GM12864 (cell line): ENCODE measurements at regions not wholly inside any gene's neighbourhood (a gene's known extent, or its start where the extent isn't known, plus 50 kb on each side); places are given as distances from the start of the nearest gene placed in this dataset.

Source experiments
- DNase-seq: peaks from one replicate; pipeline ENCODE4 v3.0.0-alpha.2; 2011; ENCODE audit warnings: low read depth
- H3K4me3 ChIP-seq: 2 replicates; pipeline ENCODE4 v1.5.1; 2011; ENCODE audit warnings: mild to moderate bottlenecking, low read depth, low read length, control low read depth
- TF ChIP-seq, protein P1 (sequence below): IDR thresholded peaks from 2 replicates; pipeline ENCODE4 v1.5.1; 2011; ENCODE audit warnings: low read depth, mild to moderate bottlenecking, moderate library complexity, low read length, control low read depth, inconsistent platforms; ENCODE audit errors: missing control alignments

DNA sequence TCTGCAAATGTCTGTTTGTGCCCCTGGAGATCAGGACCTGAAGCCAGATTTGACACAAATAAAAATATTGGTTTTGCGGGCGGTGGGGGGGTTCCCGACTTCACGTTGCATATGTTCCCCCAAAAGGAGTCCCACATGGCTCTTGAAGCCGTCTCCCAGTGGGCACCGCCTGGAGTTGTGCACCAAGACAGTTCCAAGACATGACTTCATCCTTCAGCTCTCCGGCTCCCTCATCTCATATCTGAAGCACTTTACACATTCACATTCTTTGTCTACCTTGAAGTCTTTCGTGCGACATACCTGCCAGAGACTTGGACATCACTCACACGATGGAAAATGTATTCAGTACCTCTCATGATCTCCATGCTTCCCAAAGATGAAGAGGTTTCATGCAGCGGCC, 362.8 kb upstream of the FOXK1 start:
- H3K4me3 ChIP-seq = no peak overlapping the region
- TF ChIP-seq, protein P1, sequence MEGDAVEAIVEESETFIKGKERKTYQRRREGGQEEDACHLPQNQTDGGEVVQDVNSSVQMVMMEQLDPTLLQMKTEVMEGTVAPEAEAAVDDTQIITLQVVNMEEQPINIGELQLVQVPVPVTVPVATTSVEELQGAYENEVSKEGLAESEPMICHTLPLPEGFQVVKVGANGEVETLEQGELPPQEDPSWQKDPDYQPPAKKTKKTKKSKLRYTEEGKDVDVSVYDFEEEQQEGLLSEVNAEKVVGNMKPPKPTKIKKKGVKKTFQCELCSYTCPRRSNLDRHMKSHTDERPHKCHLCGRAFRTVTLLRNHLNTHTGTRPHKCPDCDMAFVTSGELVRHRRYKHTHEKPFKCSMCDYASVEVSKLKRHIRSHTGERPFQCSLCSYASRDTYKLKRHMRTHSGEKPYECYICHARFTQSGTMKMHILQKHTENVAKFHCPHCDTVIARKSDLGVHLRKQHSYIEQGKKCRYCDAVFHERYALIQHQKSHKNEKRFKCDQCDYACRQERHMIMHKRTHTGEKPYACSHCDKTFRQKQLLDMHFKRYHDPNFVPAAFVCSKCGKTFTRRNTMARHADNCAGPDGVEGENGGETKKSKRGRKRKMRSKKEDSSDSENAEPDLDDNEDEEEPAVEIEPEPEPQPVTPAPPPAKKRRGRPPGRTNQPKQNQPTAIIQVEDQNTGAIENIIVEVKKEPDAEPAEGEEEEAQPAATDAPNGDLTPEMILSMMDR = no peak
- no peak for DNase-seq

DNA sequence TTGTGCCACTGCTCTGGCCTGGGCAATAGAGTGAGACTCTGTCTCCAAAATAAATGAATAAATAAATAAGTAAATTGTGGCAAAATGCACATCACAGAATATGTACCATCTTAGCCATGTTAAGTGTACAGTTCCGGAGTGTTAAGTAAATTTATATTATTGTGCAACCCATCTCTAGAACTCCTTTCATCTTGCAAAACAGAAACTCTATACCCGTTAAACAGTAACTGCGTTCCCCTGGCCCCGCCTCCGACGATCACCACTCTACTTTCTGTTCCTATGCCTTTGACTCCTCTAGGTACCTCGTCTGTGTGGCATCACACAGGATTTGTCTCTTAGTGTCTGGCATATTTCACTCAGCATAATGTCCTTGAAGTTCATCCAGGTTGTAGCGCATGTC, 356.4 kb upstream of the FOXK1 start:
- no peak for DNase-seq
- TF ChIP-seq, protein P1 = no peak

DNA sequence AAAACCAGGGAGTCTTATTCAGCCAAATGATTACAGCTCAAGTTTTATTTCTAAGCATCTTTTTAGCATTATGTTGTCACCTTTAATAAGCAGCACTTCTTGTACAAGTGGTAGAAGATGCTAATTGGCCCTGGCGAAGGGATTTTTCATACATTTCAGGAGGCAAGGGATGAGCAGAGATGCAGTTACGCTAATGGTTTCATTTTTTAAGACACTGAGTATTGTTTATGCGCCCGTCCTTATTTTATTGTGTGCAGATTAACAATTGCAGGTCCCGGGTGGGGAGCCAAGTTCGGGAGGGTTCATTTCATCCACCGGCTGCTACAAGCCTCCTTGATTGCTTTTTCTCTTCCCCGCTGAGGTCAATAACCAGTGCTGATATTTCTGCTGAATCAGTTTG, 350.4 kb upstream of the FOXK1 start:
- TF ChIP-seq, protein P1 = no peak
- no peak for DNase-seq

More for the DNA sequence above, 356.4 kb upstream of the FOXK1 start:
- no peak overlapping the region for H3K4me3 ChIP-seq

DNA sequence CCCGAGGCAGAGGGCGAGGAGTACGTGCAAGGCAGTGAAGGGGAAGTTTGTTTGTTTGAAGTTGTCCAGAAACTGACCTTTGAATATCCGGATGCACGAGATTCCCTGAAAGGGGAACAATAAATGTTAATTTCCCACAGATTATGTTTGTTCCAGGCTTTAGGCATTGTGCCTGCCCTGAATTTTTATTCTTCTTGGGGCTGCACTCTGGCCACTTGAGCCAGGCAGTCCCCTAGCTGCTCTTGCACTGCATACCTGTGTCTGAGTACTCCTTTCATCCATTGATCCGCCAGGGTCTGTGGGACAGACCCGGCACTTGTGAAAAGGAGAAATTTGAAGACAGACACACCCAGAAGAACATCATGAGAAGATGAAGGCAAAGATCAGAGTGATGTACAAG, 343.5 kb upstream of the FOXK1 start:
- no peak for DNase-seq
- TF ChIP-seq, protein P1 = no peak
- no peak overlapping the region for H3K4me3 ChIP-seq

More for the DNA sequence above, 350.4 kb upstream of the FOXK1 start:
- no peak overlapping the region for H3K4me3 ChIP-seq

DNA sequence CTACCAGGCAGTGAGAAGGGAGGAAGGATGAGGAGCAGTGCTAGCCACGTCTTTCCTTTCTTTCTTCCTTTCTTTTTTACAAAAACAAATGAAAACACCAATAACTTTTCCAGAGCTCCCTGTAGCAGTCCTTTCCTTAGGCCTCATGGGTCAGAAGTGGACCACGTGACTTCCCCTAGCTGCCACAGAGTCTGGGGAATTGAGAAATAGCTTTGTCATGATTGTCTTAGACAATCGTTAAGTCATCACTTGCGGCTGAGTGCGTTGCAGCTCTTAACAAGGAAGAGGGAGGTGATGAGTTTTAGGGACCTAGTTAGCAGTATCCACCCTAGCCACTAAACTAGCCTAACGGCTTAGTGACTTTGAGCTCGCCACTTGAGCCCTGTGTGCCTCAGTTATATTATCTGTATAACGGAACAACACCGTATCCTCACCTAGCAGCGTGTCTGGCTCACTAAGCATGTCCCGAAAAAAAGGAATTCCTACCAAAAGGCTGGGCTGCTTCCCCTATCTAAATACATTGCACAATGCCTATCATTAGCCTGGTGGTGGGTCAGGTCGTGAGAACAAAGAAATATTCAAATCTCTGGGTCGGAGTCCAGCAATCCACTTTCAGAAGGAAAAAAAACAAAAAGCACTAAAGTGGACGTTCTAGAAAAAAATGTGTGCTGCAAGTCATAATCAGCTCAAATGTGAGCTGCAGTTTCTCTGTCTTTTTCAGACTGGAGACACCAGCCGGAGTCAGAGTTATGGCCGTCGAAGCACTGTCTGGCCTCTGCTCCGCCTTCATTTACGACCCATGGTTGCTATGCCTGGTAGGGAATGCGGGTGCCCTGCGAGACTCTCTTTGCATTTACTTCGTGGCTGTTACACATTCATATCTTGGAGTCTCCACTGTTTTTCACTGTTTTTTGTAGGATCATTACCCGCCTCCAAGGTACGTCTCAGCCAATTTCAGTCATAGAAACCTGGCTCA, 338.5 kb upstream of the FOXK1 start:
- DNase-seq = no peak
- TF ChIP-seq, protein P1 = no peak

DNA sequence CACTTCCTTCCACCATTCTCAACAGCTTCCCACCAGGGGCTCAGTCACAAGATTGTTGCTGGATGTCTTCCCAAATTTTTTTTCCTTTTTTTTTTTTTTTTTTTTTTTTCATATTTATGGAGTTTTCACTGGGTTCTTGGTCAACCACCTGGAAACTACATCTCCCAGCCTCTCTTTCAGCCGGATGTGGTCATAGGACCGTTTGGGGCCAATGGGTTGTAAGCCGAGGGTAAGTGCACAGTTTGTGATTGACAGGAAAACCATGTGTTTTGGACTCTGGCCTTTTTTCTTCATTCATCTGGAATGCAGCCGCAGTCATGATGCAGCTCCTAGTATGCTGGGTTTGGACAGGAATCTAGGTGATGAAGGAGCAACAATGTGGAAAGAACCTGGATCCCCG, 337.1 kb upstream of the FOXK1 start:
- no peak for DNase-seq
- TF ChIP-seq, protein P1 = no peak
- H3K4me3 ChIP-seq = no peak overlapping the region

More for the DNA sequence above, 338.5 kb upstream of the FOXK1 start:
- no peak overlapping the region for H3K4me3 ChIP-seq
